Natural killer cell (primary cell): ENCODE measurements at regions not wholly inside any gene's neighbourhood (a gene's known extent, or its start where the extent isn't known, plus 50 kb on each side); places are given as distances from the start of the nearest gene placed in this dataset.

ENCODE experiments used
- ATAC-seq, 3 donors: fragments of 150-1000 bp in 2 of 3; fragments of 200-7000 bp in 1 of 3; cut with Tn5 transposase; 1 replicate in 1 of 3; 2 replicates in 2 of 3; pipeline ENCODE4 v1.10.0; 2021; ENCODE audit warnings: mild to moderate bottlenecking in 2 of 3, moderate library complexity in 2 of 3
- DNase-seq, 2 donors: peaks; one replicate each; pipeline versions ENCODE4 v3.0.0 to v3.0.0-alpha.2; 2013 to 2021; ENCODE audit warnings: mixed read lengths in 1 of 2
- H3K27ac ChIP-seq: one replicate; pipeline ENCODE4 v1.5.1; 2013; ENCODE audit warnings: mild to moderate bottlenecking, low read length
- H3K27me3 ChIP-seq: one replicate; pipeline ENCODE4 v1.6.1; 2013; ENCODE audit warnings: low read length; ENCODE audit not compliant: control insufficient read depth, insufficient read depth
- H3K36me3 ChIP-seq: one replicate; pipeline ENCODE4 v1.6.1; 2013; ENCODE audit warnings: low read length; ENCODE audit not compliant: control insufficient read depth, insufficient read depth
- H3K4me1 ChIP-seq: one replicate; pipeline ENCODE4 v1.6.1; 2013; ENCODE audit warnings: low read length; ENCODE audit not compliant: control insufficient read depth, insufficient read depth
- H3K4me3 ChIP-seq: one replicate; pipeline ENCODE4 v1.5.1; 2013; ENCODE audit warnings: low read length
- H3K9me3 ChIP-seq: one replicate; pipeline ENCODE4 v1.6.1; 2013; ENCODE audit warnings: low read length; ENCODE audit not compliant: control insufficient read depth, insufficient read depth
- H3K27ac Mint-ChIP-seq, 2 donors: one replicate each; pipeline ENCODE4 v1.8.0; 2022; ENCODE audit warnings: mild to moderate bottlenecking in 2 of 2, mixed read lengths in 2 of 2, moderate library complexity in 1 of 2
- H3K27me3 Mint-ChIP-seq, 2 donors: one replicate each; pipeline ENCODE4 v1.8.0; 2022; ENCODE audit warnings: low read depth in 2 of 2, mixed read lengths in 2 of 2
- H3K36me3 Mint-ChIP-seq: one replicate; pipeline ENCODE4 v1.8.0; 2022; ENCODE audit warnings: mixed read lengths
- H3K4me1 Mint-ChIP-seq, 2 donors: one replicate each; pipeline ENCODE4 v1.8.0; 2022; ENCODE audit warnings: mixed read lengths in 2 of 2
- H3K4me3 Mint-ChIP-seq: one replicate; pipeline ENCODE4 v1.8.0; 2022; ENCODE audit warnings: mild to moderate bottlenecking, moderate library complexity, mixed read lengths
- H3K9me3 Mint-ChIP-seq, 2 donors: one replicate each; pipeline ENCODE4 v1.8.0; 2022; ENCODE audit warnings: mixed read lengths in 2 of 2
- CTCF ChIP-seq: fragments of 200-600 bp; IDR thresholded peaks from one replicate; pipeline ENCODE4 v1.8.0; 2022; ENCODE audit warnings: antibody characterized with exemption
- WGBS: methylation state at CpG from one replicate; pipeline ENCODE4 v1.1.7; 2013; ENCODE audit warnings: missing lambda C conversion rate; ENCODE audit not compliant: insufficient coverage; 5-methylcytosine and 5-hydroxymethylcytosine counted together
- intact Hi-C: fragments of 100-400 bp; cut with micrococcal nuclease; formaldehyde crosslinking; loops from one replicate; pipeline ENCODE4 v1.14.2; 2022

- DNase-seq (no peak), ATAC-seq (no peak)
- intact Hi-C loops, result no loop called here
- H3K4me3 ChIP-seq, result no peak overlapping the region
- Mint-ChIP-seq H3K4me3 (no peak overlapping the region), H3K36me3 (no peaks in the 10 kb centered on the region), H3K9me3 (peaks cover 14 to 19% of the 10 kb centered on the region in 2 donors), H3K27ac (no peak overlapping the region), H3K4me1 (no peaks in the 10 kb centered on the region), H3K27me3 (no peaks in the 10 kb centered on the region)
- no peaks in the 10 kb centered on the region for H3K27me3 ChIP-seq
- H3K27ac ChIP-seq, result no peak overlapping the region
- 51% methylated on average over 3 of the region's 3 CpGs for WGBS
- no peaks in the 10 kb centered on the region for H3K9me3 ChIP-seq
- no peaks in the 10 kb centered on the region for H3K4me1 ChIP-seq
- no peak for TF ChIP-seq CTCF
- no peaks in the 10 kb centered on the region for H3K36me3 ChIP-seq
These were observed 392.5 kb upstream of the DACH1 start for GRCh38 chr13:72259528-72259927.

GRCh38 chr13:72258340-72258981, 391.5 kb upstream of the DACH1 start:
- Histone ChIP-seq H3K4me1 (no peaks in the 10 kb centered on the region), H3K27me3 (no peaks in the 10 kb centered on the region), H3K9me3 (no peaks in the 10 kb centered on the region), H3K4me3 (no peak overlapping the region), H3K36me3 (no peaks in the 10 kb centered on the region), H3K27ac (no peak overlapping the region)
- H3K27me3 Mint-ChIP-seq, result no peaks in the 10 kb centered on the region
- H3K4me3 Mint-ChIP-seq, result no peak overlapping the region
- peaks cover 11 to 15% of the 10 kb centered on the region in 2 donors for H3K9me3 Mint-ChIP-seq
- intact Hi-C loops, result no loop called here
- TF ChIP-seq CTCF, result no peak
- WGBS, result 92% methylated on average over 7 of the region's 7 CpGs
- no peak for DNase-seq
- no peak for ATAC-seq
- H3K4me1 Mint-ChIP-seq, result no peaks in the 10 kb centered on the region
- no peak overlapping the region for H3K27ac Mint-ChIP-seq
- H3K36me3 Mint-ChIP-seq, result no peaks in the 10 kb centered on the region

- Histone ChIP-seq H3K9me3 (no peaks in the 10 kb centered on the region), H3K4me1 (no peaks in the 10 kb centered on the region), H3K27me3 (no peaks in the 10 kb centered on the region), H3K27ac (no peak overlapping the region), H3K4me3 (no peak overlapping the region), H3K36me3 (no peaks in the 10 kb centered on the region)
- 56% methylated on average over 7 of the region's 7 CpGs for WGBS
- no peak for ATAC-seq
- Mint-ChIP-seq H3K27me3 (no peaks in the 10 kb centered on the region), H3K9me3 (peaks cover 8 to 16% of the 10 kb centered on the region in 2 donors), H3K4me3 (no peak overlapping the region), H3K4me1 (no peaks in the 10 kb centered on the region), H3K27ac (no peak overlapping the region), H3K36me3 (no peaks in the 10 kb centered on the region)
- no peak for DNase-seq
- no peak for TF ChIP-seq CTCF
- intact Hi-C loops, result no loop called here
These were observed 388.9 kb upstream of the DACH1 start for GRCh38 chr13:72255908-72256307.

GRCh38 chr13:72253754-72254153, 386.8 kb upstream of the DACH1 start:
- Histone ChIP-seq H3K27me3 (no peaks in the 10 kb centered on the region), H3K36me3 (no peaks in the 10 kb centered on the region), H3K4me3 (no peak overlapping the region), H3K9me3 (no peaks in the 10 kb centered on the region), H3K27ac (no peak overlapping the region), H3K4me1 (no peaks in the 10 kb centered on the region)
- WGBS, result 93% methylated on average over 3 of the region's 4 CpGs
- H3K27me3 Mint-ChIP-seq, result no peaks in the 10 kb centered on the region
- ATAC-seq, result no peak
- H3K4me1 Mint-ChIP-seq, result no peaks in the 10 kb centered on the region
- no peaks in the 10 kb centered on the region for H3K36me3 Mint-ChIP-seq
- no peak overlapping the region for H3K4me3 Mint-ChIP-seq
- H3K9me3 Mint-ChIP-seq, result peaks cover 4 to 12% of the 10 kb centered on the region in 2 donors
- intact Hi-C loops, result no loop called here
- TF ChIP-seq CTCF, result no peak
- no peak for DNase-seq
- H3K27ac Mint-ChIP-seq, result no peak overlapping the region
